Stimulated activated CD4-positive, alpha-beta T cell treated with anti-CD3 and anti-CD28 coated beads, Interleukin-12 subunit alpha, Interleukin-12 subunit beta, amount 100 ng/mL, for 24 hours (primary cell): ENCODE measurements at regions not wholly inside any gene's neighbourhood (a gene's known extent, or its start where the extent isn't known, plus 50 kb on each side); places are given as distances from the start of the nearest gene placed in this dataset.

ENCODE experiments used
- DNase-seq, 2 experiments: peaks; one replicate each; pipeline ENCODE4 v3.0.0-alpha.2; 2020; ENCODE audit warnings: low read depth in 2 of 2

DNA sequence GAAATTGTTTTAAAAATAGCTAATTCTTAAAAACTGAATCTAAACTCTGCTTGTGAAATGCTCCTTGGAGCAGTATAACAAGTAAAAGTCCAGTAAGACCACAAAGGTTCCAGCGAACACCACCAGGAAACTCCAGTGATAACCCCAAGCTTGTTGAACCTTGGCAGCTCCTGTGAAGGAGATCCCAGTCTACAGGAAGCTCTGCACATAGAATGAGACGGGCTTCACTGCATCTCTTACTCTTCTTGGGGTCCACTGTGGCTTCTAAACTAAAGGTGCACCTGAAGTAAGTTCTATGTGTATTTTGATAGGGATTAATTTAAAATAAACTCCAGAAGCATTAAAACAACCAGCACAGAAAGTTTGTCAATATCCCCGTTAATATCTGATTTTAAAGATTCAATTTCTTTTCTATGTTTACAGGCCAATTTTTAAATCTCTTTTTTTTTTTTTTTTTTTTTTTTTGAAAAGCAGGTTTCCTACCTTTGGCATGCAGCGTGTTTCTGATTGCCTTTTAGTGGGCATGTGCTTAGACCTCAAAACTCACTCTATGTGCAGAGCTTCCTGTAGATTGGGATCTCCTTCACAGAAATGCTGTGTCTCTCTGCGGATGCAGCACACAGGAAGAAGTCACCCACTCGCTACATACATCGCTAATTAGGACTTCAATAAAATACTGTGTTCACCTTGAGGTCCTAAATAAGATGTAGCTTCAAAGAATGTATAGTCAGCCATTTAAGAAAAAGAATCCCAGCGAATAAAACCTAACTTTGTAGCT lies 508.5 kb downstream of the KLF12 start:
- DNase-seq = no peak

DNA sequence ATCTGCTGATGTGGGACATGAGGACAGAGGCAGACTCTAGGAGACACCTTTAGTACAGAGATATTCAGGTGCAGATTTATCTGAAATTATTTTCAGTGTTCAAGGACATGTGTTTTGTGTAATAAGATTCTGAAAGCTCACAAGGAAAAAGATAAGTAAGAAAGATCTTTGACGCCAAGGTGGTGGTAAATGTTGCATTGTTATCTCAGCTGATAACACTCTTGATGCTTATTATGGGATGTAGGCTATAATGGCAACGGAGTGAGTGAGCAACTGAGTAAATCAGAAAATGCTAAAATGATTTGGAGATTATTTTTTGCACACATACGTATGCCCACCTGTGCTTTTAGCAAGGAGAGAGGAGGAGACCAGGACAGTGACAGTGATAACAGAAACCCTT lies 510.9 kb downstream of the KLF12 start:
- no peak for DNase-seq

DNA sequence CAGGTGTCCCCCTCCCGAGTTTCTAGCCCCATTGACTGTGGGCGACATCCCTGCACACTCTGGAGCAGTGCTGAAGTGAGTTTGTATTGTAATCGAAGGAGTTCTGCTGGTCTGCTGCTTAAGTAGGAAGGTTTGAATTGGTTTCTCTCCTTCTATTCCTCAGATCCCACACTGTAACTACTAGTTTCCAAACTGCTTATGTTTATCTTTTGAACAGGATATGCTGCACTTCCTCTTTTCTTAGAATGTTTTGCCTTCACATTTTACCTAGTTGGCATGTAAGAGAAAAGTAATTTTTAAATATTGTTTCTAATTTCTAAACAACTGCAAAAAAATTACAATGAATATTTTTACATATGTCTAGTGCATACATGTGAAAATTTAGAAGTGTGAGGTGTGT lies 511.8 kb downstream of the KLF12 start:
- DNase-seq = no peak

DNA sequence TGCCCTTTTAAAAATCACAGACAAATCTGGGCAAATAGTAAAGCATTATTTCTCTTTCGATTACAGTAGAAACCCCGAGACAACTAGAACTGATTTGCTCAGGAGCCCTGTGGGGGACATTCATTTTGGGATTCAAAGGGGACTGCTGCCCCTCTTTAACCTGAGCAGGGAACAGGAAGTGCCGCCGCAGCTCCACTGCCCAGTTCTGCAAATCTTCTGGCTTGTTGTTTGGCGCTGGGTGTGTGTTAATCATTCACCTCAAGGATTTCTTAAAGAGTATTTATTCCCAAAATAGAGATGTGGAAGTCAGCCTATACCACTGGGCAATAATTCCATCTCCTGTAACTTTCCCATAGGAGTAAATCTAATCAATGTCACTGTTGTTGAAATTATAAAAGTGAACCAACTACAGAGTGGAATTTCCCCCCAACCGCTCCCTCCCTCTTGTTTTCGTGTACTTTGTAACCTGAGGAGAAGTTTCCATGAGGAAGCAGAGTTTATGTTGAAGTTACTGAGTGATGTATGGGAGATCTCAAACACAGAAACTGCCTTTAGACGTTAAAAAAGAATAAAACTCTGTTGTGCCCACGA lies 515.8 kb downstream of the KLF12 start:
- no peak for DNase-seq

DNA sequence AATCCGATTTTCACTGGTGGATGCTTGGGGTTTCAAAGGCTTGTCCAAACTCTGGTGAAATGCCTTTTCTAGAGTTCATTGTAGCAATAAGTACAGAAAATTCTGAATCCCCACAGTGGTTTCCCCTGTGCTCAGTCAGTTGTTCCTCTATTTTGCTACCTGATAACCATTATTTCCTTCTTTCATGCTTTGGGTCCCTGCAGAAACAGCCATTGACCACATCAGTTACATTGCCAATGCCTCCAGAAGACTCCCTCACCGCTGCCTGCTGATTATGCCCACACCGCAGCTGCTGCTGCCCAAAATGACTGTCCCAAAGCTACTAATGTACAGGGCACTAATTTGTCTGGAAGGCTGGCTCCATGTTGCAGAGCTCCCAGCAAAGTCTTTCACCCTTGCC lies 517.3 kb downstream of the KLF12 start:
- no peak for DNase-seq

DNA sequence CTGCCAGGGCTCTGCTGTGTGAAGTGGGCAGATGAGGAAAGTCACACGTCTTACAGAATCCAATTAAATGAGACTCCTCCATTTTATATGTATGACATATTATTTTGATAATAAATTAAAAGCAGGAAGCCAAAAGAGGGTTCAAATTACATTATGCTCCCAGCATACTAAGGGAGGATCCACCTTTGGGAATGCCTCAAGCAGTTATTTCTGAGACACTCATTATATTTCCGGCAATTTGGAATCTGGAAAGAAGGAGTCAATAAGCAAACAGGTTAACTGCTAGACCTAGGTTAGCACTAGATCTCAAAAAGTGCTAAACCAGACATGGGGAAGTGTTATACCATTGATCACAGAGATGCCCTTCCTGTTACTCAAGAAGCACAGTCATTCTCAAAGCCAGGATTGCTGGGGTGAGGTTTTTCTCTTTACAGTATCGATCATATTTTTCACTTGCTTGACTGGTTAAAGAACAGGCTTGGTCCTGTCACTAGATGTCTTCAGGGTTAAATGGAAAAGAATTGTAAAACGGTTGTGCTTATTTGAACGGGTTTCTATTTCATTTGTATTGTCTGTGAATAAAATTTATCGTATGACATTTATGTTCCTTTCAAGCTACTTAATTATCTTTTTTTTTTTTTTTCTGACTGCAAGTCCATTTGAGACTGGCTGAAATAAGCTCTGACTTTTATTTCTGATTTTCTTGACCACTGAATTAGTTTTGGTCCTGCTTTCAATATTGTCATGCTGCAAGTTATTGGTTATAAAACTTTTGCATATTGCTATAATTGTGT lies 523.2 kb downstream of the KLF12 start:
- DNase-seq = no peak

DNA sequence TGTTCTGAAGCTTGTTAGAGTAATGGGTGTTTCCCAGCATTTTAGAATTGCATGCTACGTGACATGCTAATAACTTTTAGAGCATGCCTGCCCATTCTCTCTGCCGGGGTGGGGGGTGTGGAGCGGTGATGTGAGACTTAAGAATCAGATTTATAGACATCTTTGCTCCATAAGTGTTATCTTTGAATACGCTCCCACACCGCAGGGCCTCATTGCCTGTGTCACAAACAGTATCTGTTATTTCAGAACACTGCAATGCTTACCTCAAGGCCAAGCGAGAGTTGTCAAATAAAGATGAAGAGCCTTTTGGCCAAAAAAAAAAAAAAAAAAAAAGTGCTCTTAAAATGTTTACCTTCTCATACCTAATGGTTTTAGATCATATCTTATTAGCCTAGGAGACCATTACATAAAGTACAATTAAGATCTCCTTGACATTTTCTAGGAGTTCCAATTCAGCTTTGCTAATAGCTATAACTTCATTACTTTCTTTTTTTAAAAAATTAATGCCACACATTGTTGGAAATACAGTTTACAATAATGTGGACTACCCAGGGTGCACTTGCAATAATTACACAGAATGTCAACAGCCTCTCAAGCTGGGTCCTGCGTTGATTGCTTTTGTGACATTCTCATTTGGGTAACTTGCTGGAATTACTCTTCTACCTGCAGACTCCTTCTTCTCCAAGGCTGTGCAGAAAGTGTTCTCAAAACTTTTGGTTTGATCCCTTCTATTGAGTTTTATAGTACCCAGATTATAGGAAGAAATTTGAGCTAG lies 525.3 kb downstream of the KLF12 start:
- DNase-seq = no peak

DNA sequence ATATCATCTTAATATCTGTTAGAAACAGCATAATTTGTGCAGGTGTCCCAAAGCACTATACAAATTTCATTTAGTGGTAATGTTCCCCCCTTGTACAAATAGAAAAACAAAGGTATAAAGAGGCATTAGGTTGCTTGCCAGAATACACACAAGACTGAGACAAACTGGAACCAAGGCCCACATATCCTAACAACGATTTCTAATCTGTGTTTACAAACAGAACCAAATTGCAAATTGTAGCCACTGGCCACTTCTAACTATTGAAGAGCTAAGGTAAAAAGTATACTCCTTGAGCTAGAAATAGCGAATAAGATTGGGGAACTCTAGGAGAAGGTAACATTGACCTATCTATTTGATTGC lies 526.1 kb downstream of the KLF12 start:
- DNase-seq = no peak

DNA sequence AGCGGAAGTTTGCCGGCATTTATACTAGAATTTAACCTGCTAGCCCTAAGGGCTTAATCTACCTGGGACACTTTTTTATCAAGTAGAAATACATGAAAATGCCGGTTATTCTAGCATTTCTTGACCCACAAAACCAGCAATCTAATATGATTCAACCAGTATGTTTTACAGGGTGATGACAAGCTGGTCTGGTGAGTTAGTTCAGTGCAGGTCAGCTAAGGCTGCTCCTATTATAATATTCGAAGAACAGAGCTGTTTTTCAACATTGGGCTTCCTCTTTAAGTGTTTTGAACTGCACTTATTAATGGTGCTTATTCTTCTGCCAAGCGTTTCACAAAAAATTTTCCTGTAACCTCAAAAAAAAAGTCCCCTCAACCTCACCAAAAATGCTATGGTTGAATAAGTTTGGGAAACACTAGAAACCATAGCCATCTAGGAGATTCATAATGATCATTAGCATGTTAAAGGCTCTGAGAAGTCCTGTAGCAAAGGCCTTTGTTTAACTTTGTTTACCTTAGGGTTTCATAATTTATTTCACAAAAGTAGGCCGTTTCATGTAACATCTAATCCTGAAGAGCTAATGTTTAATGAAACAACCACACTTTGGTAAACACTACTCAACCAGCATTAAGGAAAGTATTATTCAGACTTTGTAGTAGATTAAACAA lies 526.6 kb downstream of the KLF12 start:
- no peak for DNase-seq

DNA sequence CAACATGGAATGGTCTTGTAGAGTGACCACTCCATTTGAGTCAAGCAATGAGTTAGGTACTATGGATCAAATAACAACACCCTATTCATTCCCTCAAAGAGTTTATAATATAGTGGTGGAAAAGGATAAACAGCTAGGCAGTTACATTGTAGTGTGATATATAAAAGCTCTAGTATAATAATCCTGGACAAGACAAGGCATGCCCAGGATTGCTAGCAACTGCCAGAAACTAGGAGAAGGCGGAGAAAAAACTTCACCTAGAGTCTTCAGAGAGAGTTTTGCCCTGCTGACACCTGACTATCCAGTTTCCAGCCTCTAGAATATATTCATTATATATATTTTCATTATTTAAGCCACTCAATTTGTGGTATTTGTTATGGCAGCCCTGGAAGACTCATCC lies 530.6 kb downstream of the KLF12 start:
- DNase-seq = no peak

DNA sequence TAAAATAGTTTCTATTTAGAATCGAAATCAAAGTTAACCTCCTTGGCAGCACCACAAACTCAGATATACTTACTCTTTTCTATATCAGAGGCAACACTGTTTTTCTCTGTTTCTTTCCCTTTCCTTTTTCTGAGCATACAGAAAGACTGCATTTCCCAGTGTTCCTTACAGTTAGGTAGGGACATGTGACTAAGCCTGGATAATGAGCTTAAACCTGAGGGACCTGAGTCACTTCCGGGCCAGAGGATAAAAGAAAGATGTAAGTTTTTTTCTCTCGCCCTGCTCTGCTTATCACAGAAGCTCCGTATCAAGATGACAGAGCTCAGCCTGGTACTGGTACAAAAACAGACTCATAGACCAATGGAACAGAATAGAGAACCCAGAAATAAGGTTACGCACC lies 531.9 kb downstream of the KLF12 start:
- no peak for DNase-seq

DNA sequence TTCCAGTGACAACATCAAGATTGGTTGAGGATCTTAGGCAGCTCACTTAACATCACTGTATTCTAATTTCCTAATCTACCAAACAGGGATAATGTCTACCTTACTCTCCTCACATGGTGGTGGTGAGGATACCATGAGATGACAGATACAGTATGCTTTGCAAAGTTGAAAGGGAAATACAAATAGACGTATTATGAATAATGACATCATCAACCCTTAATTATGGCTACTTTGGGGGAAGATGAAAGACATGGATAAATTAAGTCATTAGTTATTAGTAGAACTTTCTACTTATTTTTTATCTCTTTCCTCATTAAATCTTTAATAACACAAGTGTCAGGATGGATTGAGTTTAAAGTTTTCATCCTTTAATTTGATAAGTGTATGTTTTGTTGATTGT lies 532.5 kb downstream of the KLF12 start:
- no peak for DNase-seq

DNA sequence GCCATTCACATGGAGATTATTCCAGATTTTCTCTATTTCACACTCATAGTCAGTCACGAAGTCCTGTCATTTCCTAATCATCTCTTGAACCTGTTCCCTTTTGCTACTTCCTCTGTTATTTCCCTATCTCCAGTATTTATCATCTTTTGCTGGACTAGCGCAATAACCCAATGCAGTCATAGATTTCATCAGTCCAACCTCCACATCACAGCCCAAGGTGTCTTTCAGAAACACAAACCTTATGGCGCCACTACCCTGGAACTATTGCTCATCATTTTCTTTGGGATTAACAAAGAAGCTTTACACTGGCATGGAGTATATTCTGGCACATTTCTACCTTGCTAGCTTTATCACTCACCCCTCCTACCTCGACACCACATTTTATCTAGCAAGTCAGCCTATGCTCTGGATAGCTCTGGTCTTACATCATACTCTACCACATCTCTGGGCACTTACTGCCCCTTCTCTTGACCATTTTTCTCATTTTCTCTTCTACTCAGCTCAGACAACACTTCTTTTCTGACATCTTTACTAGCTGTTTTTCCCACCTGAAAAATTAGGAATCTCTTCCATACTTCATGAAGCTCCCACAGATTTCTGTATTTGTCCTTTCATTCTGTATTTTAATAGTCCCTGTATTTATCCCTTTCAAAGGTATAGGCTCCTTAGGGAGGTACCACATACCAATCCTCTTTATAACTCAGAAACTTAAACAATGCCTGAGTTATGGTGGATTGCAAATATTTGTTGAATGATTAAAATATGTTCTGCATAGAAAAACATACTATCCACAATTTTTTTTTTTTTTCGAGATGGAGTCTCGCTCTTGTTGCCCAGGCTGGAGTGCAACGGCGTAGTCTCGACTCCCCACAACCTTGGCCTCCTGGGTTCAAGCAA lies 534.7 kb downstream of the KLF12 start:
- no peak for DNase-seq

DNA sequence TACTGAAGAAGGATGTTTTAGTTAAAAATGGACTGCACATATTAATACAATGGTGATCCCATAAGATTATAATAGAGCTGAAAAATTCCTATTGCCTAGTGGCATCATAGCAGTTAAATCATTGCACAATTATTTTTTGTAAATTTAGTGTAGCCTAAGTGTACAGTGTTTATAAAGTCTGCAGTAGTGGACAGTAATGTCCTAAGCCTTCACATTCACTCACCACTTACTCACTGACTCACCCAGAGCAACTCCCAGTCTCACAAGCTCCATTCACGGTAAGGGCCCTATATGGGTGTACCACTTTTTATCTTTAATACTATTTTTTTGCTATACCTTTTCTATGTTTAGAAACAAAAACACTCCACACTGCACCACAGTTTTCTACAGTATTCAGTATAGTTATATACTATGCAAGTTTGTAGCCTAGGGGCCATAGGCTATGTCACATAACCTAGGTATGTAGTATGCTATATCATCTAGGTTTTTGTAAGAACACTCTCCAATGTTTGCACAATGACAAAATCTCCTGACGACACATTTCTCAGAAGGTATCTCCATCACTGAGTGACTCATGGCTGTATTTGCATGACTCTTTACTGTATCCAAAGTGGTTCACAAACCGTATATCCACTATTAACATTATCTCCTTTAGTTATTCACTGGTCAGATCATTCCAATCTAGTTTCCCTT lies 536.0 kb downstream of the KLF12 start:
- DNase-seq = no peak

DNA sequence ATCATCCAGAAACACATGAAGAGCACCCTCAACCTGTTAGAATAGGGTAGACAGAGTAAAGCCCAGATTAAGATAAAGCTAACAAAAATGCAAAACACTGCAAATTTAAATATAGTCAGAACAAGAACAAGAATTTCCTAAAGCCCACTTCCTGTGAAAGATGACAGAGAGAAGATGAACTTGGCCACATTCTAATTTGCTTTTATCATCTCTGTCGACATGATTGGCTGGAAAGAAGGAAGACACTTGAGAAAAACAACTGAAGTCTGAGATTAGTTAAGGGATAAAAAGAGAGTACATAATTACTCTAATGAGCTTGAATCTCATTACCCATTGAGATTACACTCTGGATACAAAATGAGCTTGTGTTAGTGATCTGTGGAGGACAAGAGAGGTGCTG lies 537.6 kb downstream of the KLF5 start:
- no peak for DNase-seq

DNA sequence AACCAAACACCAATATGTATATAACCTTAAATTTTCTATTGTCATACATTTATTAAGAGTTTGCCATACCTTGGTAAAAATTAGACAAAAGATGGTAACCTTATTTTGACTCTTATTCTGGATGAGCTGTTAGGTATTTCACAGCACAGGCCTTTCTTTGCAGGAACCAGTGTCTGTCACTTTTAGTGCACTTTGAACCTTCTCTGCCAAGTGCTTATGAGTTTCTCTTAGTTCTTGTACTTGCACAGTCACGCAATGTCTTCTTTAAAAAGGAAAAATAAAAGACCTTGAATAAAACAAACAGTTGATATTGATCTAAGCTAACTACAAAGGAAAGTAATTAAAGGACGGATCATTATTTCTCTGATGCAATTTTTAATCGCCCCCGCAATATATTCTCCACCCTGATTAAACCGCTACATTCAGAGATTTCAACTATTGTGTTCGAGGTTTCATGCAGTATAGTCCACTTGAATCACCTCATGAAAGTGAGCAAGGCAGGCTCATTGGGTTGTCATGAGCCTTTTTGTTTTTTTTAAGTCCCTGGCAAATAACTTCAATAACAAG lies 534.5 kb downstream of the KLF5 start:
- no peak for DNase-seq

DNA sequence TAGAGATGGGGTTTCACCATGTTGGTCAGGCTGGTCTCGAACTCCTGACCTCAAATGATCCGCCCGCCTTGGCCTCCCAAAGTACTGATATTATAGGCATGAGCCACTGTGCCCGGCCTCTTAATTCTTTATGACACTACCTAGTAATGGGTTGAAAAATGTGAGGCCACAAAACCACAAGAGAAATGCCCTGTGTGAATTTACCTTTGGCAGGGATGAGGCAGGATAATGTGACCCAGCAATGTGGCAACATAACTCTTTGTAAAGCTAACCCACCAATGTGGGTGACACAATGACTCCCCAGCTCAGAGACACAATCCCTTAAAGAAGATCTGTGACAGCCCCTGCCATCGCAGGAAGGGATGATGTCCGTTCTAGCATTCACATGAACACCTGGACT lies 533.1 kb downstream of the KLF5 start:
- no peak for DNase-seq

DNA sequence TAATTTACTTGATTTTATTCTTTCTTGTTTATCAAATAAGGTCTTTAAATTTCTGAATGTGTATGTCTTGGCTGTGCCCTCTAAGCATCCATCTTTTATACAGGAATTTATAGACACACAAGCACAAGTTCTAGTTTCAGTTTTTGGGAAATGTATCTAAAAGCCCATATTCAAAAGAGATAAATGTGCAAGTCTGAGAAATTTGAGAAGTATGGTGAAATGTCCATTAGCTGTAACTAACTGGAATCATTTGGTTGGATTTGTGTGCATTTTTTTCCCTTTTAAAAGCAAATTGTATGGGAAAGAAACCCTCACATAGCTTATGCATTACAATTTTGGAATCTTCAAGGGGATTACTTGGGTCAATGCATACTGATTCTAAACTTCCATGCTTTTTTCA lies 532.0 kb downstream of the KLF5 start:
- DNase-seq = no peak

DNA sequence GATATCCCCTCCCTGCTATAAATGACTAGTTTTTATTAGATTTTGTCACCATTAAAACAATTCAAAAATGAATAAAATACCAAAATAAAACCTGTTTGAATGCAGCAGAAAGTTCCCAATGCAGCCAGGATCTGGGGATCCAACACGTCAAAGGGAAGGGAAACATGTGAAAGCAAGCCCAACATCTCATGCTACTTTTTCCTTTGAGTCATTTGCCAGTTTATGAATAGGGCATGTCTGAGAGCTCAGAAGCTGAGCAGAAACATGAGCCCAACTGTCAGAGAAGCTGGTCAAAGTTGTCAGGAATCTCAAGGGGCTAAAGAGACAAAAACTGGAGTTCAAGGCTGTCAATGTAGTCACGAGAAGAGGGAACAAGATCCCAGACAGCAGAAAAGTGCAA lies 526.4 kb downstream of the KLF5 start:
- DNase-seq = no peak

DNA sequence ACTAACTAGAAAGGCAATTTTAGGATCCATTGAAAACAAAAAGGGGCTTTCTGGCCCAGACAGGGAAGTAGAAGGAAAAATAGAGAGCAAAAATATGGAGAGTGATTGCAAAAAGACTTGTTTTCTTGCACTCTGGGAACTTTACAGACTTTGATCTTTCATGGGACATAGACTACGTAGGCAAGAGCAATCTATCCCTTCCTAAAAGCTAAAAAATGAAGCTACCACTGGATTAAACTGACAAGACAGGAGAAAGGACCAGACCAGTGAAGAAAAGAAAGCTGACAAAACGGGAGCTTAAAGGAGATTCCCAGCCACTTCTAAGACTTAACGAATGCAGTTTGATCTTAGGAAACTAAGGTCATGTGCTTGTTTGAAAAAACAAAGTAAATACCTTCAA lies 524.5 kb downstream of the KLF5 start:
- DNase-seq = no peak
